Testis (tissue), 2 donors: ENCODE measurements at regions not wholly inside any gene's neighbourhood (a gene's known extent, or its start where the extent isn't known, plus 50 kb on each side); places are given as distances from the start of the nearest gene placed in this dataset.
"Not testable (repeated sequence)": the region's sequence is repeated elsewhere in the genome, so short reads cannot be mapped to it uniquely, and the experiment has no call there.

Source experiments
- DNase-seq: peaks from one replicate; pipeline ENCODE4 v3.0.0-alpha.2; 2019
- H3K27ac ChIP-seq, 2 donors: fragments of 200-600 bp; sonication (generic); one replicate each; pipeline ENCODE4 v1.5.1; 2019
- H3K27me3 ChIP-seq: fragments of 200-600 bp; sonication (generic); one replicate; pipeline ENCODE4 v1.5.1; 2019
- H3K36me3 ChIP-seq: fragments of 200-600 bp; sonication (generic); one replicate; pipeline ENCODE4 v1.5.1; 2017; ENCODE audit warnings: low read depth; ENCODE audit errors: missing control alignments
- H3K4me1 ChIP-seq: fragments of 200-600 bp; sonication (generic); one replicate; pipeline ENCODE4 v1.5.1; 2019
- H3K4me3 ChIP-seq, 2 donors: fragments of 200-600 bp; sonication (generic); one replicate each; pipeline ENCODE4 v1.5.1; 2017 to 2019
- H3K9me3 ChIP-seq: fragments of 200-600 bp; sonication (generic); one replicate; pipeline ENCODE4 v1.5.1; 2017
- CTCF ChIP-seq, 3 experiments: fragments of 450-650 bp in 2 of 3; fragments of 200-600 bp in 1 of 3; sonication (generic) in 1 of 3; IDR thresholded peaks; one replicate each; pipeline ENCODE4 v1.5.1; 2016 to 2019; ENCODE audit warnings: antibody characterized with exemption in 3 of 3, mild to moderate bottlenecking in 2 of 3, moderate library complexity in 1 of 3
- POLR2A ChIP-seq: fragments of 450-650 bp; IDR thresholded peaks from one replicate; pipeline ENCODE4 v1.6.1; 2017; ENCODE audit warnings: antibody characterized with exemption, mild to moderate bottlenecking, moderate library complexity
- WGBS, 2 donors: methylation state at CpG; one replicate each; pipeline ENCODE4 v1.1.5; 2018; 5-methylcytosine and 5-hydroxymethylcytosine counted together
- intact Hi-C: fragments of 100-400 bp; cut with DNase I; formaldehyde crosslinking; loops from one replicate; pipeline ENCODE4 v1.15.1; 2023; ENCODE audit warnings: low total_unique reads

- Histone ChIP-seq H3K4me3 (no peak overlapping the region), H3K9me3 (no peaks in the 10 kb centered on the region), H3K27ac (no peak overlapping the region), H3K27me3 (no peaks in the 10 kb centered on the region), H3K36me3 (no peaks in the 10 kb centered on the region), H3K4me1 (peaks cover 5% of the 10 kb centered on the region)
- DNase-seq: no peak
- no peak for TF ChIP-seq POLR2A
- no peak for TF ChIP-seq CTCF (IDR thresholded peaks at IDR 0.05)
- intact Hi-C loops: no loop called here
Observed at GRCh38 chr10:120047926-120048325, 155.4 kb downstream of the SEC23IP start.

DNA sequence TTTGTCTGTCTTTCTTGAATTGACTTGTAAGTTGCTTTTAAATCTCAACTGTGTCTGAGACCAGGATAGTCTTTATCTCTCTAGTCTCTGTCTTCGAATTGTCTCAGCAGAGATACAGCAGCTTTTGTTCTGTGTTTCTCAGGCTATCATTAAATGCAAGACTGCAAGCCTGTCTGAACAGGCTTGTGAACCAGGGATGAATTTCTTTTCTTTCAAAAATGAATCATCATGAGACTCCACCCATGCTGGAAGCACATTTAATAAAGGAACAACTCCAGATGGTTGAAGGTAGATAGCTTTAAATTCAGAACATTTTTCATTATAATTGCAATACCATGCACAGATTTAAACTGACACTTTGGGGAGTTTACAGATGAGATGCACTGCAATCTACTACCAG, 155.9 kb downstream of the SEC23IP start:
- Histone ChIP-seq H3K27me3 (no peaks in the 10 kb centered on the region), H3K9me3 (no peaks in the 10 kb centered on the region), H3K4me3 (no peak overlapping the region), H3K4me1 (peaks cover 5% of the 10 kb centered on the region), H3K36me3 (no peaks in the 10 kb centered on the region), H3K27ac (no peak overlapping the region)
- DNase-seq: no peak
- TF ChIP-seq POLR2A (no peak), CTCF (IDR thresholded peaks at IDR 0.05) (no peak)
- 51 to 57% methylated on average over 1 of the region's 1 CpG for WGBS, 2 donors
- intact Hi-C loops: no loop called here

DNA sequence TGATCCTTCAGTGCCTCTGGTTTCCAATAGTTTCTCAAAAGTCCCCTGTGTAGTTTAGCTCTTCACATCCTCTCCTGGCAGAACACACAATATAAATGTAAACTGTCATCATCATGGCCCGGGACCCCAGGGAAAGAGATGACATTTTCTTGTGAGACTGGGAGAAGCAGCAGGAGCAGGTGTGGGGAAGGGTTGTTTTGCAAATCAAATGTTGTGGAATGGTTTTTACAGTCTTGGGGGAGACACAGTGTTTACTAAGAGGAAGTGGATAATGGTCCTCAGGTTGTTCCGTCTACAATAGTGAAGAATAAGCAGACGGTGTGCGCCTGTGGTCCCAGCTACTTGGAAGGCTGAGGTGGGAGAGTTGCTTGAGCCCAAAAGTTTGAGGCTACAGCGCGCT, 159.1 kb downstream of the SEC23IP start:
- no peak overlapping the region for H3K4me3 ChIP-seq
- H3K27me3 ChIP-seq: no peaks in the 10 kb centered on the region
- TF ChIP-seq POLR2A: no peak
- no peak for TF ChIP-seq CTCF (IDR thresholded peaks at IDR 0.05)
- WGBS, 2 donors: 70 to 80% methylated on average over 6 of the region's 6 CpGs
- H3K36me3 ChIP-seq: no peaks in the 10 kb centered on the region
- intact Hi-C loops: no loop called here
- no peaks in the 10 kb centered on the region for H3K9me3 ChIP-seq
- no peak overlapping the region for H3K27ac ChIP-seq
- DNase-seq: no peak
- no peaks in the 10 kb centered on the region for H3K4me1 ChIP-seq

DNA sequence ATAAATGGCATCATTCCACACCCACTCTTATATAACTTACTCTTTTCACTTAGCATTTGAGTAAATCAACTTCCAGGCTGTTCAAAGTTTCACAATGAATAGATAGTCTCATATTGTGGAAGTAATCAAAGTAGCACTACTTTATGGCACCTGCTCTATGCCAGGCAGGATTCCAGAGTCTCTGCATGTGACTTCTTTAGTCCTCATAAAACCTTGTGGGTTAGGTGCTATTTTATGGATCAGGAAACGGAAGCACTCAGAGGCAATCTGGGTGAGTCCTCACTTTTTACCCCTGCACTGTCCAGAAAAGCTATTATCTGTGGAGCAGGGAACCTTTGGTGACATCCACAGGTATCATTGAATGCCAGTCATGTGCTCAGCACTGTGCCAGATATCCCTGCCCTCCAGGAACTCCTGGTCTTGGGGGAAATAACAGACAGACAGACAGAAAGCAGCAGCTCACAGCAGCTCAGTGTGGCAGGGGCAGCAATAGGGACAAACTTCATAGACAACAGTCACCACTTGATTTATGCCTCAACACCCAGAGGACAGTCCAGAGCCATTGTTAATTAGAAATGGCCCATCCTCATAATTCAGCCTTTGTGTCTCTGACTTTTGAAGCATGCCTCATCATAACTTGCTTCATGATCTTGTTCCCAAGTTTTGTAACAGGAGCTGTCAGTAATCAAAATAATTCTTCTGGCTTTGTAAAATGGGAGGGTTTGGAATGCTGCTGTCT, 160.6 kb downstream of the SEC23IP start:
- Histone ChIP-seq H3K36me3 (no peaks in the 10 kb centered on the region), H3K9me3 (no peaks in the 10 kb centered on the region), H3K4me3 (no peak overlapping the region), H3K4me1 (no peaks in the 10 kb centered on the region), H3K27me3 (no peaks in the 10 kb centered on the region), H3K27ac (no peak overlapping the region)
- 50 to 60% methylated on average over 1 of the region's 1 CpG for WGBS, 2 donors
- DNase-seq: no peak
- no peak for TF ChIP-seq POLR2A
- intact Hi-C loops: no loop called here

DNA sequence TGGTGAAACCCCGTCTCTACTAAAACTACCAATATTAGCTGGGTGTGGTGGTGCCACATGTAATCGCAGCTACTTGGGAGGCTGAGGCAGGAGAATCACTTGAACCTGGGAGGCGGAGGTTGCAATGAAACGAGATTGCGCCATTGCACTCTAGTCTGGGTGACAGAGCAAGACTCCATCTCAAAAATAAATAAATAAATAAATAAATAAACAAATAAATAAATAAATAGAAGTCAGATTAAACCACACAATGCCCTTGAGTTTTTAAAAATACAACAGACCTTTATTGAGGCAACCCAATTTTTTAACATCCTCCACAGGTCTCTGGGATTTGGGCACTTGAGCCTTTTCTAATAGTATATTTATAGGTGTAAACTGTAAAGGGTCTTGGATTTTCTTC, 167.3 kb downstream of the SEC23IP start:
- H3K27ac ChIP-seq, H3K4me3 ChIP-seq, H3K27me3 ChIP-seq, DNase-seq, intact Hi-C loops, H3K4me1 ChIP-seq, H3K36me3 ChIP-seq, H3K9me3 ChIP-seq: not testable (repeated sequence)
- 91 to 94% methylated on average over 5 of the region's 5 CpGs for WGBS, 2 donors

GRCh38 chr10:120067427-120067826, 174.9 kb downstream of the SEC23IP start:
- H3K4me3 ChIP-seq: no peak overlapping the region
- intact Hi-C loops: no loop called here
- no peak for DNase-seq
- WGBS, 2 donors: 87 to 97% methylated on average over 2 of the region's 2 CpGs
- H3K36me3 ChIP-seq: no peaks in the 10 kb centered on the region
- H3K27me3 ChIP-seq: no peaks in the 10 kb centered on the region
- H3K4me1 ChIP-seq: no peaks in the 10 kb centered on the region
- H3K27ac ChIP-seq: no peak overlapping the region
- TF ChIP-seq CTCF (IDR thresholded peaks at IDR 0.05) (no peak), POLR2A (no peak)
- no peaks in the 10 kb centered on the region for H3K9me3 ChIP-seq
